ENCODE measurements at regions not wholly inside any gene's neighbourhood (a gene's known extent, or its start where the extent isn't known, plus 50 kb on each side); places are given as distances from the start of the nearest gene placed in this dataset.

GRCh38 chr3:30181581-30181980 is 424.8 kb upstream of the TGFBR2 start:
- TF ChIP-seq EZH2phosphoT487 (IDR thresholded peaks at IDR 0.05; ENCODE audit: borderline replicate concordance) (no peak), CTCF (conservative IDR thresholded peaks at IDR 0.05; ENCODE audit: low read length) (no peak)
